ENCODE measurements at regions not wholly inside any gene's neighbourhood (a gene's known extent, or its start where the extent isn't known, plus 50 kb on each side); places are given as distances from the start of the nearest gene placed in this dataset.

DNA sequence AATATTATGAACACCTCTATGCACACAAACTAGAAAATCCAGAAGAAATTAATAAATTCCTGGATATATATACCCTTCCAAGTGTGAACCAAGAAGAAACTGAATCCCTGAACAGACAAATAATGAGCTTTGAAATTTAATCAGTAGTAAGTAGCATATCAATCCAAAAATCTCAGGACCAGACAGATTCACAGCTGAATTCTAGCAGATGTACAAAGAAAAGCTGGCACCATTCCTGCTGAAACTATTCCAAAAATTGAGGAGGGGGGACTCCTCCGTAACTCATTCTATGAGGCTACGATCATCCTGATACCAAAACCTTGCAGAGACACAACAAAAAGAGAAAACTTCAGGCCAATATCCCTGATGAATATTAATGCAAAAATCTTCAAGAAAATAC, 67.0 kb upstream of the PDE7B start:
- no peak overlapping the region for H3K4me3 ChIP-seq (replicated peaks in 1 of 2; ENCODE audit: low read depth in 1 of 2, low read length in 2 of 2)
- ChIA-PET CTCF (no interaction called here), POLR2A (no interaction called here), RAD21 (ENCODE audit: low non-redundant PET in 1 of 2, low total read pairs in 2 of 2, uncharacterized antibody in 2 of 2, unreplicated experiment in 2 of 2) (no interaction called here)
- H3K79me2 ChIP-seq (ENCODE audit: insufficient read depth, low read length), result no peaks in the 10 kb centered on the region
- H3K36me3 ChIP-seq (ENCODE audit: control insufficient read depth in 1 of 2, insufficient read depth in 2 of 2, low read length in 2 of 2), result no peaks in the 10 kb centered on the region
- TF ChIP-seq SP1 (IDR thresholded peaks at IDR 0.05; ENCODE audit: low read depth), result no peak
- no peak for TF ChIP-seq SRF (IDR thresholded peaks at IDR 0.05; ENCODE audit: low read depth)
- no peak for TF ChIP-seq RAD21 (IDR thresholded peaks at IDR 0.05; ENCODE audit: low read depth)
- TF ChIP-seq ELF1 (IDR thresholded peaks at IDR 0.05; ENCODE audit: borderline replicate concordance, low read depth), result no peak
- no peak for TF ChIP-seq TCF7L2 (IDR thresholded peaks at IDR 0.05; ENCODE audit: borderline replicate concordance, extremely low read depth, insufficient read depth, insufficient read length)
- TF ChIP-seq YY1 (IDR thresholded peaks at IDR 0.05; ENCODE audit: extremely low read depth, insufficient replicate concordance, low read depth, low read length), result no peak
- TF ChIP-seq ZNF274 (IDR thresholded peaks at IDR 0.05; ENCODE audit: low read depth, low read length), result no peak
- TF ChIP-seq CBX3 (IDR thresholded peaks at IDR 0.05; ENCODE audit: low read depth), result no peak
- TF ChIP-seq, protein P1, sequence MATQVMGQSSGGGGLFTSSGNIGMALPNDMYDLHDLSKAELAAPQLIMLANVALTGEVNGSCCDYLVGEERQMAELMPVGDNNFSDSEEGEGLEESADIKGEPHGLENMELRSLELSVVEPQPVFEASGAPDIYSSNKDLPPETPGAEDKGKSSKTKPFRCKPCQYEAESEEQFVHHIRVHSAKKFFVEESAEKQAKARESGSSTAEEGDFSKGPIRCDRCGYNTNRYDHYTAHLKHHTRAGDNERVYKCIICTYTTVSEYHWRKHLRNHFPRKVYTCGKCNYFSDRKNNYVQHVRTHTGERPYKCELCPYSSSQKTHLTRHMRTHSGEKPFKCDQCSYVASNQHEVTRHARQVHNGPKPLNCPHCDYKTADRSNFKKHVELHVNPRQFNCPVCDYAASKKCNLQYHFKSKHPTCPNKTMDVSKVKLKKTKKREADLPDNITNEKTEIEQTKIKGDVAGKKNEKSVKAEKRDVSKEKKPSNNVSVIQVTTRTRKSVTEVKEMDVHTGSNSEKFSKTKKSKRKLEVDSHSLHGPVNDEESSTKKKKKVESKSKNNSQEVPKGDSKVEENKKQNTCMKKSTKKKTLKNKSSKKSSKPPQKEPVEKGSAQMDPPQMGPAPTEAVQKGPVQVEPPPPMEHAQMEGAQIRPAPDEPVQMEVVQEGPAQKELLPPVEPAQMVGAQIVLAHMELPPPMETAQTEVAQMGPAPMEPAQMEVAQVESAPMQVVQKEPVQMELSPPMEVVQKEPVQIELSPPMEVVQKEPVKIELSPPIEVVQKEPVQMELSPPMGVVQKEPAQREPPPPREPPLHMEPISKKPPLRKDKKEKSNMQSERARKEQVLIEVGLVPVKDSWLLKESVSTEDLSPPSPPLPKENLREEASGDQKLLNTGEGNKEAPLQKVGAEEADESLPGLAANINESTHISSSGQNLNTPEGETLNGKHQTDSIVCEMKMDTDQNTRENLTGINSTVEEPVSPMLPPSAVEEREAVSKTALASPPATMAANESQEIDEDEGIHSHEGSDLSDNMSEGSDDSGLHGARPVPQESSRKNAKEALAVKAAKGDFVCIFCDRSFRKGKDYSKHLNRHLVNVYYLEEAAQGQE (IDR thresholded peaks at IDR 0.05; ENCODE audit: low read depth), result no peak
- TF ChIP-seq FOSL1 (IDR thresholded peaks at IDR 0.05; ENCODE audit: low read depth), result no peak
- TF ChIP-seq, protein P2, sequence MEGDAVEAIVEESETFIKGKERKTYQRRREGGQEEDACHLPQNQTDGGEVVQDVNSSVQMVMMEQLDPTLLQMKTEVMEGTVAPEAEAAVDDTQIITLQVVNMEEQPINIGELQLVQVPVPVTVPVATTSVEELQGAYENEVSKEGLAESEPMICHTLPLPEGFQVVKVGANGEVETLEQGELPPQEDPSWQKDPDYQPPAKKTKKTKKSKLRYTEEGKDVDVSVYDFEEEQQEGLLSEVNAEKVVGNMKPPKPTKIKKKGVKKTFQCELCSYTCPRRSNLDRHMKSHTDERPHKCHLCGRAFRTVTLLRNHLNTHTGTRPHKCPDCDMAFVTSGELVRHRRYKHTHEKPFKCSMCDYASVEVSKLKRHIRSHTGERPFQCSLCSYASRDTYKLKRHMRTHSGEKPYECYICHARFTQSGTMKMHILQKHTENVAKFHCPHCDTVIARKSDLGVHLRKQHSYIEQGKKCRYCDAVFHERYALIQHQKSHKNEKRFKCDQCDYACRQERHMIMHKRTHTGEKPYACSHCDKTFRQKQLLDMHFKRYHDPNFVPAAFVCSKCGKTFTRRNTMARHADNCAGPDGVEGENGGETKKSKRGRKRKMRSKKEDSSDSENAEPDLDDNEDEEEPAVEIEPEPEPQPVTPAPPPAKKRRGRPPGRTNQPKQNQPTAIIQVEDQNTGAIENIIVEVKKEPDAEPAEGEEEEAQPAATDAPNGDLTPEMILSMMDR (IDR thresholded peaks at IDR 0.05 in 2 of 3, conservative IDR thresholded peaks at IDR 0.05 in 1 of 3; ENCODE audit: borderline replicate concordance in 1 of 3, insufficient read depth in 1 of 3, low read depth in 2 of 3, low read length in 2 of 3), result no peak
- TF ChIP-seq CEBPB (IDR thresholded peaks at IDR 0.05; ENCODE audit: low read depth), result no peak
- TF ChIP-seq, protein P3, sequence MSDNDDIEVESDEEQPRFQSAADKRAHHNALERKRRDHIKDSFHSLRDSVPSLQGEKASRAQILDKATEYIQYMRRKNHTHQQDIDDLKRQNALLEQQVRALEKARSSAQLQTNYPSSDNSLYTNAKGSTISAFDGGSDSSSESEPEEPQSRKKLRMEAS (IDR thresholded peaks at IDR 0.05), result no peak
- TF ChIP-seq POLR2A (IDR thresholded peaks at IDR 0.05; ENCODE audit: borderline replicate concordance, extremely low read depth, insufficient read depth, insufficient read length), result no peak
- TF ChIP-seq, protein P4, sequence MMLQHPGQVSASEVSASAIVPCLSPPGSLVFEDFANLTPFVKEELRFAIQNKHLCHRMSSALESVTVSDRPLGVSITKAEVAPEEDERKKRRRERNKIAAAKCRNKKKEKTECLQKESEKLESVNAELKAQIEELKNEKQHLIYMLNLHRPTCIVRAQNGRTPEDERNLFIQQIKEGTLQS (IDR thresholded peaks at IDR 0.05), result no peak
- TF ChIP-seq EZH2phosphoT487 (IDR thresholded peaks at IDR 0.05; ENCODE audit: borderline replicate concordance), result no peak
- no peak for TF ChIP-seq SIN3A (IDR thresholded peaks at IDR 0.05; ENCODE audit: low read depth)
- no peaks in the 10 kb centered on the region for H3K9me3 ChIP-seq (ENCODE audit: control insufficient read depth in 1 of 2, insufficient read depth in 1 of 2, low read depth in 1 of 2, low read length in 2 of 2)
- H3K9me2 ChIP-seq (ENCODE audit: insufficient read depth), result no peaks in the 10 kb centered on the region
- no peaks in the 10 kb centered on the region for H3K4me1 ChIP-seq (ENCODE audit: control insufficient read depth in 1 of 2, insufficient read depth in 2 of 2, low read length in 2 of 2)
- H3K27ac ChIP-seq (ENCODE audit: low read depth, low read length), result no peak overlapping the region
- intact Hi-C loops (cut with micrococcal nuclease), result no loop called here
- H3K9ac ChIP-seq (ENCODE audit: low read length), result no peak overlapping the region
- H3K4me2 ChIP-seq (ENCODE audit: low read length), result no peak overlapping the region
- BruUV-seq (replicated peaks), result no TSS peak
- H3K27me3 ChIP-seq (ENCODE audit: insufficient read depth, low read length), result no peaks in the 10 kb centered on the region
- DNase-seq (ENCODE audit: low read depth, low spot score), result no peak
- H4K20me1 ChIP-seq (ENCODE audit: insufficient read depth), result no peaks in the 10 kb centered on the region
- ATAC-seq, result no peak
- no peak overlapping the region for H2AFZ ChIP-seq (ENCODE audit: low read depth, low read length, poor library complexity, severe bottlenecking)
